Type B pancreatic cell (in vitro differentiated cells): ENCODE measurements at regions not wholly inside any gene's neighbourhood (a gene's known extent, or its start where the extent isn't known, plus 50 kb on each side); places are given as distances from the start of the nearest gene placed in this dataset.

Experiments used
- DNase-seq: peaks from one replicate; pipeline ENCODE4 v3.0.0; 2021; ENCODE audit warnings: mixed read lengths; ENCODE audit not compliant: unreplicated experiment; ENCODE audit errors: extremely low spot score
- H3K27ac Mint-ChIP-seq: 2 replicates; pipeline ENCODE4 v1.8.0; 2021; ENCODE audit warnings: mild to moderate bottlenecking, mixed read lengths
- H3K27me3 Mint-ChIP-seq: 2 replicates; pipeline ENCODE4 v1.8.0; 2021; ENCODE audit warnings: mixed read lengths
- H3K36me3 Mint-ChIP-seq: 2 replicates; pipeline ENCODE4 v1.8.0; 2021; ENCODE audit warnings: mixed read lengths
- H3K4me1 Mint-ChIP-seq: one replicate; pipeline ENCODE4 v1.8.0; 2021; ENCODE audit warnings: mixed read lengths; ENCODE audit not compliant: unreplicated experiment
- H3K4me3 Mint-ChIP-seq: 2 replicates; pipeline ENCODE4 v1.8.0; 2021; ENCODE audit warnings: mild to moderate bottlenecking, mixed read lengths
- H3K9me3 Mint-ChIP-seq: 2 replicates; pipeline ENCODE4 v1.8.0; 2021; ENCODE audit warnings: mixed read lengths
- TF ChIP-seq, protein P1 (sequence below): fragments of 200-600 bp; sonication (generic); conservative IDR thresholded peaks from 2 replicates; pipeline ENCODE4 v1.5.0; 2021; ENCODE audit warnings: antibody characterized with exemption, mild to moderate bottlenecking

DNA sequence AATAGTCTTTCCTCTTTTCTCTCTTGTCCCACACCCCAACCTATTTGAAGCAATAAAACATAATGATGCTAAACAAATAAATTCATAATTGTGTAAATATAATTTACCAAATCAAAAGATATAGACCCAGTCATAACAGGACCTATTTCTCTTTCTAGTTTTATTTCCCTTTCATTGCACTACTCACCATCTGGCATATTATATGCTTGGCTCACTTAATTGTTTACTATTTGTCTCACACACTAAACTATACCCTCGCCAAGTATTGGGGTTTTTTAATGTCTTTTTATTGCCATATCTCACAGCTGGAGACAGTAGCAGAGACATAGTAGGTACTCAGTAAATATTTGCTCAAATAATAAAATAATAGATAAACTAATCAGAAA, 597.5 kb upstream of the PCDH15 start:
- Mint-ChIP-seq H3K36me3 (no peaks in the 10 kb centered on the region), H3K4me1 (peaks cover 10% of the 10 kb centered on the region), H3K27ac (no peak overlapping the region), H3K4me3 (no peak overlapping the region), H3K27me3 (no peaks in the 10 kb centered on the region), H3K9me3 (no peaks in the 10 kb centered on the region)
- DNase-seq: no peak
- TF ChIP-seq, protein P1, sequence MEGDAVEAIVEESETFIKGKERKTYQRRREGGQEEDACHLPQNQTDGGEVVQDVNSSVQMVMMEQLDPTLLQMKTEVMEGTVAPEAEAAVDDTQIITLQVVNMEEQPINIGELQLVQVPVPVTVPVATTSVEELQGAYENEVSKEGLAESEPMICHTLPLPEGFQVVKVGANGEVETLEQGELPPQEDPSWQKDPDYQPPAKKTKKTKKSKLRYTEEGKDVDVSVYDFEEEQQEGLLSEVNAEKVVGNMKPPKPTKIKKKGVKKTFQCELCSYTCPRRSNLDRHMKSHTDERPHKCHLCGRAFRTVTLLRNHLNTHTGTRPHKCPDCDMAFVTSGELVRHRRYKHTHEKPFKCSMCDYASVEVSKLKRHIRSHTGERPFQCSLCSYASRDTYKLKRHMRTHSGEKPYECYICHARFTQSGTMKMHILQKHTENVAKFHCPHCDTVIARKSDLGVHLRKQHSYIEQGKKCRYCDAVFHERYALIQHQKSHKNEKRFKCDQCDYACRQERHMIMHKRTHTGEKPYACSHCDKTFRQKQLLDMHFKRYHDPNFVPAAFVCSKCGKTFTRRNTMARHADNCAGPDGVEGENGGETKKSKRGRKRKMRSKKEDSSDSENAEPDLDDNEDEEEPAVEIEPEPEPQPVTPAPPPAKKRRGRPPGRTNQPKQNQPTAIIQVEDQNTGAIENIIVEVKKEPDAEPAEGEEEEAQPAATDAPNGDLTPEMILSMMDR: no peak

DNA sequence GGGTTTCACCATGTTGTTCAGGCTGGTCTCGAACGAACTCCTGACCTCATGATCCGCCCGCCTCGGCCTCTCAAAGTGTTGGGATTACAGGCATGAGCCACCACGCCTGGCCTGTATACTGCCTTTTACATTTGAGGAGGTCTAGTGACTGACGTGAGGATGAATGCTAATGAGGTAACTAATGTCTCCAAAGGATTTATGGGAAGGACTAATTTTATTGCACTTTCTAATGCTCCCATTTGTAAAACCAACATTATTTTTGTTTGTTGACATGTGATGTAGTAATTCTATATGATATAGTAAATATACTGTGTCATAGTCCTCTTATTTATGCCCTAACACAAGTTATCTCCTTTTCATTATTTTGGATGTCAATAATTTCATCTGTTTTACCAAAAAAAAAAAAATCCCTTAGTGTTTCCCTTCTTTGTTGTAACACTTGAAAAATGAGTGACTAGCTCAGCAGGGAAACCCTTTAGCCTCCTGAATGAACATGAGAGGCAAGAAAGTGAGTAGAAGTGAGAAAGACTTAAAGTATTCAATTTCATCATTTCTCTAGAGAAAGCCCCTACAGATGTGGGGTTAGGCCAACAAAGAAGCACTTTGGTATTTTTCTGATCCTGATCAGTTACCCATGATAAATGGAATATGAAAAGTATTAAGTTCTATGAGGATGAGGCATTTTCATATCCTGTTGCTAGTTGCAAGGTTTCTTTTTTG, 596.9 kb upstream of the PCDH15 start:
- H3K9me3 Mint-ChIP-seq: no peaks in the 10 kb centered on the region
- H3K4me3 Mint-ChIP-seq: no peak overlapping the region
- no peak overlapping the region for H3K27ac Mint-ChIP-seq
- H3K36me3 Mint-ChIP-seq: no peaks in the 10 kb centered on the region
- H3K4me1 Mint-ChIP-seq: peaks cover 10% of the 10 kb centered on the region
- no peak for DNase-seq
- no peaks in the 10 kb centered on the region for H3K27me3 Mint-ChIP-seq
- TF ChIP-seq, protein P1: no peak

DNA sequence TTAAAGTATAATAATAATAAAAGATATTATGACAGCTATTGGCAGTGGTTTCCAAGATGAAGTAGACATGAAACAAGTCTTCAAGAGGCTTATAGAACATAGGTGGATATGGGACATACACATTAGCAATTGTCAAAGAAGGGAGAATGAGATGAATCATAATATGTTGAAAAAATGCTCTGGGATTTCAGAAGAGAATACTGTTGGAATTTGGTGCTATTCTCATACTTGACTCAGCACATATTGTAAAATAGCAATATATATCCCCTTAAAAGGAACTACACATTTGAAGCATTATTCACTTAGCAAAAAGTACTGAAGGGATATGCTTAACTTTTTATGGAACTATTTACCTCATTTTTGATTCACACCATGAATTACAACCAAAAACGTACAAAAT, 577.2 kb upstream of the PCDH15 start:
- H3K4me1 Mint-ChIP-seq: peaks cover 14% of the 10 kb centered on the region

DNA sequence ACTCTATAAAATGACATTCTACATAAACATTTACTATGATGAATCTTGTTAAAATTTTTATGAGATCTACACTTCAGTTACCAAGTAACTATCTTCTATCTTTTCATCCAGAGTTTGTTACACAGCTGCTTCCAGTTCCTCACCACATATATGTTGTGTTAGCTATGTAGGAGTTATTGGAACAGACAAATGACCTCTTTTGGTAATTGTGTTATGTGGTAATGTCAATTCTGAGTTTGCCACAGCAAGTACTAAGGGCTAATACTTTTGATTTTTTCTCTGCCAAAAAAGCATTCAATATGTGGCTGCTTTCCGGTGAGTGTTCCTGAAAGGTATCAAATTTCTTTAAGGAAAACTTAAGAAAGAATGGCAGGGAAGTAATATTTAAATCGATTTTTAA, 573.9 kb upstream of the PCDH15 start:
- Mint-ChIP-seq H3K4me3 (no peak overlapping the region), H3K27me3 (no peaks in the 10 kb centered on the region), H3K36me3 (no peaks in the 10 kb centered on the region), H3K9me3 (no peaks in the 10 kb centered on the region), H3K27ac (no peak overlapping the region), H3K4me1 (peaks cover 17% of the 10 kb centered on the region)
- TF ChIP-seq, protein P1: no peak
- DNase-seq: no peak

More for the DNA sequence above, 577.2 kb upstream of the PCDH15 start:
- Mint-ChIP-seq H3K36me3 (no peaks in the 10 kb centered on the region), H3K27ac (no peak overlapping the region), H3K4me3 (no peak overlapping the region), H3K9me3 (no peaks in the 10 kb centered on the region), H3K27me3 (no peaks in the 10 kb centered on the region)
- no peak for DNase-seq
- TF ChIP-seq, protein P1: no peak

DNA sequence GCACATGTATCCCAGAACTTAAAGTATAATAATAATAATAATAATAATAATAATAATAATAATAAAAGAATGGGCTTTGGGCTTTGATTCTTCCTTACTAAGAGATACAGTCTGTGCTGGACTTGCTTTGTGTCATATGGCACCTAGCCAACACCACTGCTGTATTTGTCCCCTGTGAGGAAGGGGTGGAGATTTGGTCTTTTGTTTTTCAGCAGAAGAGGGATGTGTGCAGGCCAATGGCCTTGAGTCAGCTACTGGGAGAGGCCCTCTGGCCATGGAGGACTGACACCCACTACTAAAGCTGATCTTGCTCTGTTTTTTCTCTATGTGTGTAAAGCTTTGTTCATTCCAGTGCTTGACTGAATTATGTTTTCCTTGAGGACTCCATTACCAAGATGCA, 573.0 kb upstream of the PCDH15 start:
- Mint-ChIP-seq H3K36me3 (no peaks in the 10 kb centered on the region), H3K27ac (no peak overlapping the region)
- no peak for DNase-seq

More for the DNA sequence above, 573.0 kb upstream of the PCDH15 start:
- Mint-ChIP-seq H3K9me3 (no peaks in the 10 kb centered on the region), H3K4me3 (no peak overlapping the region), H3K27me3 (no peaks in the 10 kb centered on the region), H3K4me1 (peaks cover 19% of the 10 kb centered on the region)
- TF ChIP-seq, protein P1: no peak
